ENCODE measurements at regions not wholly inside any gene's neighbourhood (a gene's known extent, or its start where the extent isn't known, plus 50 kb on each side); places are given as distances from the start of the nearest gene placed in this dataset.
A peak's percentile ranks its signal among the peaks of the same experiment; 100 is the strongest.
"Not testable (repeated sequence)": the region's sequence is repeated elsewhere in the genome, so short reads cannot be mapped to it uniquely, and the experiment has no call there.

DNA sequence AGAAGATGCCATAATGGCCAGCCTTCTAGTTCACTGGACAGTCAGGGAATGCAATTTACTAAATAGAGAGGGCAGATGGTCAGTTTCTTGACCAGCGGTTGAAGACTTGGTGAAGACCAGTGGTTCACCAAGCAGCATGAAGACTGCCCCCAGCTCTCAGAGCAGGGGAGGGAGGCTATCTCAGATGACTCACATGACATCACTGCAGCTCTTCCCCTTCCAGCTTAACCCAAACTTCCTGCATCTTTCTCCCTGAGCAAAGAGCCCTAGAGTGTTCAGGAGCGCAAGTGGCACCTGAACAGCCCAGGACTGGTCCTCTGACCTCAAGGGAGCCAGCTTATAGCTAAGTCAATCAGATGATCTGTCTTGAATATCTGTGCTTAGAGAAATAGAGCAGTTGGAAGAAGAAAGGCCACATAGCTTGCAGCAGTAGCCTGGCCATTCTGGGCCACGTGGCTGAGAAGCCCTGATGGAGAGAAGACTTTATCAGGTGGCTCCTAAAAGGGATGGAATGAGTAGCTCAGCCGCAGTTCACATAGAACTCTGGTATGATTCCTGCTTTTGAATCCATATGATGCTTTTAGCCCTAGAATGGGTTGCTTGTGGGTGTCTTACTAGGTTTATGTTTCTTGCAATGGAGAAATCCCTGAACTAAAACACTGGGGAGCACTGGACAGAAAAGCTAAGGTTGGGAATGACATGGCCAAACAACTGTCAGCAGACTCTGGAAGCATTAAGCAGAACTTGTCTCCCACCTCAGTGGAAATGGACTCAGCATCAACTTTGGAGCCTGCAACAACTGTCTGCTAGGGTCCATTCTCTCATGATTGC lies 392.1 kb upstream of the CCL2 start:
- DNase-seq: no peak

DNA sequence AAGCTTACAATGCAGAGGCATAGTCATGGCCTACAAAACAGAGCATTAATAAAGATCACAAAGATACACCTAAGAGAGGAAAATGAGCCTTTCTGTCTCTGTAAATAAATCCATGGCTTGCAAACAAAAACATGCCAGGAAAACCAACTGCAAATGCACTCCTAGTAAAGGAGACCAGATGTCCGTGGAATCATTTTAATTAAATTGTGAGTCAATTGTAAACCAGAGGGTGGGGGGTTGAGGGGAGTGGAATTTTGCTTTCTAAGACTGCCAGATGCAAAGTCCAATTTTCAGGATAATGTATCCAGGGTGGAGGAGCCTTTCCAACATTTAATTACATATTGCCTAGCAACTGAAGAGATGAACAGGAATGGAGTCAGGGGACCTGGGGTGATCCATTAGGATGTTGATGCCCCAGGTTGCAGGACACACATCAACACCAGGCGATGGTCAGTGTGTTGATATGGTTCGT lies 390.3 kb upstream of the CCL2 start:
- DNase-seq: no peak

DNA sequence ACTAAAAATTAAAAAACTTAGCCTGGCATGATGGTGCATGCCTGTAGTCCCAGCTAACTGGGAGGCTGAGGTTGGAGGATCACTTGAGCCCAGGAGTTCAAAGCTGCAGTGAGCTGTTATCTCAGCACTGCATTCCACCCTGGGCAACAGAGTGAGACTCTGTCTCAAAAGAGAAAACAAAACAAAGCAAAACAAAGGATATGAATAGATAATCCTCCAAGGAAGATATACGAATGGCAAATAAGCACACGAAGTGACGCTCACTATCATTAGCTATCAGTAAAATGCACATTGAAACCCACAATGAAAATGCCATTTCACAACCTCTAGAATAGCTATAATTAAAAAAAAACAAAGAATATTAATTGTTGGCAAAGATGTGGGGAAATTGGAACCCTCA lies 386.2 kb upstream of the CCL2 start:
- DNase-seq: no peak

DNA sequence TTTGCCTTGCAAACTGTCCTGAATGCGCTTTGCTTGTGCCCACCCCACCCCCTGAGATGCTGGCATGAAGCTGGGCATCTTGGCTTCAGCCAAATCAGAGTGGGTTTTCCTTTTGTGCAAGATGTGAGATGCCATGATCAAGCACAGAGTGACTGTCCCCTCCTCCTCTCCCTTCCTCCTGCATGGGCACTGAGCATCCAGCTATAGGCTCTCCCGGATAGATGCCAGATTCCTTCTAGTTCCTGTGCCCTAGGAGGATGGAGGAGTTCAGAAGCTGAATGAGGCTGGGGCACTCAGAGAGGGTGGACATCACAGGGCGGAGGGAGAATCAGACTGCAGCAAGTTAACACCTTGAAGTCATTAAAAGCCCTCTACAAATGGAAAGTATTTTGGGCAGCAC lies 384.1 kb upstream of the CCL2 start:
- DNase-seq: no peak

DNA sequence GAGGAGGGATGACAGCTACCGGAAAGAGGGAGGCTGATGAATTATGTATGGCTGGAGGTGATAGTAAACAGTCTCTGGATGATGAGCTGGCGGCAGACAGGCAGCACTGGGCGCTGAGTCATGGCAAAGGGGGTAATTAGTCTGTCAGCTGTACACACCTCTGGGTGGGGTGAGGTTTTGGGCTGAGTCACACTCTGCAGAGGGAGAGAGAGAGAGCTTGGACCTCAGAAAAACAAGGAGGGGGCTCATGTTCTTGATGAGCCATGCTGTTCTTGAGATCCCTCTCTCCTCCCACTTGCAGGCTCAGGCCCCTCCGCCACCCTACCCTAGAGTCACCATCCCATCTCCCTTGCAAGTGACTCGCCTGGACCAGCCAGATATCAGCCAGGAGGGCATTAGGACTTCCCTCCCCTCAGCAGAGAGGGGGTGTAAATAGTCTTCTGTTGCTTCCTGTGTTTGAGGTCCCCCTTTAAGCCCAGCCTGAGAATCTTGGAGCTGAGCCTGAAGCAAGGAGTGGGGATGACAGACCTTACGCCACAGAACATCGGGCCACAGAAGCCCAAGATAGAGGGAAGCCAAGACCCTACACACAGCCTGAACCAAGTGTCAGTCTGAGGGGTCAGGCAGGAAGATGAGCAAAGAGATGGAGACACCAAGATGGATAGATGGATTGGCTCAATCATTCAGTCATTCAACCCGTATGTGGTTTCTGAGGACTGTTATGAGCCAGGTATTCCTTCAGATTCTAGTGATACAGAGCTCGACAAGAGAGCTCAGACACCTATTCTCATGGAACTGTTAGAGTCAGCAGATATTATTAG lies 383.2 kb upstream of the CCL2 start:
- DNase-seq: peak in 1 of 2 experiments; percentile 15

DNA sequence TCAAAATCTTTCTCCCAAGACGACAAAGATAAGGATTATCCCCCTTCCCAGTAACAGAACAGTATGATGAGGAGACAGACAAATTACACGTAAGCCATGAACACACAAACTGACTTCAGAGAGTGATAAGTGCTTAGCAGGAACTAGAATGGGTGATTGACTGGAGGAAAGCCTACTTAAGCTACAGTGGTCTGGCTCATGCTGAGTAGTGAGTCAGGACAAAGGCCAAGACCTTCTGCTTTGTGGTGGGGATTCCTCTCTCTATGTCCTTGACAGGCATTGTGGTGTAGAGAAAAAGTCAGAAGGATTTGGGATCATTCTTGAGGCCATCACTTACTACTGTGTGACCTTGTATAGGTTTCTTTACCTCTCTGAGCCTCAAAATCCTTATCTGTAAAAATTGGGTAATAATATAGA lies 381.9 kb upstream of the CCL2 start:
- DNase-seq: no peak

DNA sequence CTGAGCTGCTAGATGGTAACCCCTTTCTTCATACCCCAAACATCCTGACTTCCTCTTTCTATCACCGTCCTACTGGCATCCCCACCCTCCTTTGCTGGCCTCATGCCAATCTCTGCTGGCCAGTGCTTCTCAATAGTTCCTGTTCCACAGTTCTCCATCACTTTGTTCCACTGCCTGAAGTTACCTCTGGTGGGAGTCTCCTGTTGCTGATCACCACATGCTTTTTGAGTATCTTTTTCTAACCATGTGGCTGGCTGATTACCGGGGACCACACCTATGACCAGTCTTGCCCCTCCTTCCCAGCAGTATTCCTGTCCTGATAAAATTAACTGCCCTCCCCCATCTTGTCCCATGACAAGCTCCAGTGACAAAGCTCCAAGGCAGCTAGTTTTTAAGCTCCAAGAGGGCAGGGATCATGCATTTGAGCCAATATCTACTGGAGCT lies 380.4 kb upstream of the CCL2 start:
- DNase-seq: no peak

DNA sequence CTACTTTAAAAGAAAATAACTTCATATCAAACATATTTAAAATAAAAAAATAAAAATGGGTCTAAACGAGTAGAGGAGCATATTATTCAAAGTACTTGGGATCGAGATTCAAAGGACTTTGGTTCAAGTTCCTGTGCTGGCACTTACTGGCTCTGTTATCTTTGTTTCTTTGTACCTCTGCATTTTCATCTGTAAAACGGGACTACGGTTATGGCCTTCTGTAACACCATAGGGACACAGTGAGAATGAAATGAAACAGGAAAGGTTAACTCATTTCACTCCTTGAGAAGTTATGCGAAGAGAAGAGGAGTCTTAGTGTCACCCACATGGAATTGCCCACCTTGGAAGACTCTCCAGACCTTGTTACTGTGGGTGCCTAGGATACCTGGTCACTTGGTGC lies 379.1 kb upstream of the CCL2 start:
- no peak for DNase-seq

DNA sequence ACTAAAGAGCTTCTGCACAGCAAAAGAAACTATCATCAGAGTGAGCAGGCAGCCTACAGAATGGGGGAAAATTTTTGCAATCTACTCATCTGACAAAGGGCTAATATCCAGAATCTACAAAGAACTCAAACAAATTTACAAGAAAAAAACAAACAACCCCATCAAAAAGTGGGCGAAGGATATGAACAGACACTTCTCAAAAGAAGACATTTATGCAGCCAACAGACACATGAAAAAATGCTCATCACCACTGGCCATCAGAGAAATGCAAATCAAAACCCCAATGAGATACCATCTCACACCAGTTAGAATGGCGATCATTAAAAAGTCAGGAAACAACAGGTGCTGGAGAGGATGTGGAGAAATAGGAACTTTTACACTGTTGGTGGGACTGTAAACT lies 372.8 kb upstream of the CCL2 start:
- DNase-seq: not testable (repeated sequence)

DNA sequence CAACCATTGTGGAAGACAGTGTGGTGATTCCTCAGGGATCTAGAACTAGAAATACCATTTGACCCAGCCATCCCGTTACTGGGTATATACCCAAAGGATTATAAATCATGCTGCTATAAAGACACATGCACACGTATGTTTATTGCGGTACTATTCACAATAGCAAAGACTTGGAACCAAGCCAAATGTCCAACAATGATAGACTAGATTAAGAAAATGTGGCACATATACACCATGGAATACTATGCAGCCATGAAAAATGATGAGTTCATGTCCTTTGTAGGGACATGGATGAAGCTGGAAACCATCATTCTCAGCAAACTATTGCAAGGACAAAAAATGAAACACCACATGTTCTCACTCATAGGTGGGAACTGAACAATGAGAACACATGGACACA lies 372.4 kb upstream of the CCL2 start:
- not testable (repeated sequence) for DNase-seq

DNA sequence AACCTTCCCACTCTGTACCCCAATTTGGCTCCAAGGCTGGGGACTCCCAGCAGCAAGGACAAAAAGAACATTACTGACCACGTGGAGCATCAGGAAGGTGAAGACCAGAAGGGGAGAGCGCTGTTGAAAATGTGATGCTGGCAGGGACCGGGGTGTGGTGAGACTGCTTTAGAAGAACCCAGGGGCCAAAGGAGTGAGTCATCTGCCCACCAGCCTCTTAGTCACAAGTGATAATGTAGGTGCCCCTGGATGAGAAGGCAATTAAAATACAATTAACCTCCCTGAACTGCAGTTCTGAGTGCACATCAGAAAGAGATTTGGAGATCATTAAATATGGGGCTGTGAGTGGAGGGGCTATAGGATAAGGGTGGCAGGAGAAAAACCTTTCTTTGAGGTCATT lies 366.6 kb upstream of the CCL2 start:
- no peak for DNase-seq

DNA sequence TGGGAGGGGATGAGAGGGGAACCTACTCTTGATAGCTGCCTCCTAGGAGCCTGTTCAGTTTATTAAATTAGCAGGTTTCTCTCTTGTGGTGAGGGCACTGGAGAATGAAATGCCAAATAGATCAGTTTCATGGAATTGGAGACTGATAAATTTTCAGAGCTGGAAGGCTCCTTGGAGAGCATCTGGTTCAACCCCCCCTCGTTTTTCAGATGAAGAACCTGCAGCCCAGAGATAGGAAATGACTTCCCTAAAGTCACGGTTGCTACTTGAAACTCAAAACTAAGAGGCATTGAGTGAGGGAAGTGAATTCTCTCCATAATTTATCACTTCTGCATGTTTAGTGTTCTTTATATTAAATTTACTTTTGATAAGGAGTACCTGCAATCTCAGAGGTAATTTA lies 366.0 kb upstream of the CCL2 start:
- no peak for DNase-seq

DNA sequence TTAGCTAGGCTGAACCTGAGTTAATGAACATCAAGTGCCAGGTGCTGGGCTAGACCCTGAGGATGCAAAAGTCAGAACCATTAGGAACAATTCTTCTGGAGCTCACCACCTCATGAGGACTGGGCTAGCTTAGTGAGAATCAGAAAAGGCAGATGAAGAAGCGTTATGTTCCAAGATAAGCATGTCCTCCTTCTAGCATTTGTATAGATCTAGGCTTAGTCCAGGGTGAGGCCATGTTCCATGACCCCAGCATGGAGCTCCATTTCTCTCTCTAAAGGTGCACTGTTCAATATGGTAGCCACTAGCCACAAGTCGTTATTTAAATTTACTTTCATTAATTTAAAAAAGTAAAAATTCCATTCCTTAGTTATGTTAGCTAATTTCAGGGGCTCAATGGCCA lies 365.3 kb upstream of the CCL2 start:
- DNase-seq: no peak

DNA sequence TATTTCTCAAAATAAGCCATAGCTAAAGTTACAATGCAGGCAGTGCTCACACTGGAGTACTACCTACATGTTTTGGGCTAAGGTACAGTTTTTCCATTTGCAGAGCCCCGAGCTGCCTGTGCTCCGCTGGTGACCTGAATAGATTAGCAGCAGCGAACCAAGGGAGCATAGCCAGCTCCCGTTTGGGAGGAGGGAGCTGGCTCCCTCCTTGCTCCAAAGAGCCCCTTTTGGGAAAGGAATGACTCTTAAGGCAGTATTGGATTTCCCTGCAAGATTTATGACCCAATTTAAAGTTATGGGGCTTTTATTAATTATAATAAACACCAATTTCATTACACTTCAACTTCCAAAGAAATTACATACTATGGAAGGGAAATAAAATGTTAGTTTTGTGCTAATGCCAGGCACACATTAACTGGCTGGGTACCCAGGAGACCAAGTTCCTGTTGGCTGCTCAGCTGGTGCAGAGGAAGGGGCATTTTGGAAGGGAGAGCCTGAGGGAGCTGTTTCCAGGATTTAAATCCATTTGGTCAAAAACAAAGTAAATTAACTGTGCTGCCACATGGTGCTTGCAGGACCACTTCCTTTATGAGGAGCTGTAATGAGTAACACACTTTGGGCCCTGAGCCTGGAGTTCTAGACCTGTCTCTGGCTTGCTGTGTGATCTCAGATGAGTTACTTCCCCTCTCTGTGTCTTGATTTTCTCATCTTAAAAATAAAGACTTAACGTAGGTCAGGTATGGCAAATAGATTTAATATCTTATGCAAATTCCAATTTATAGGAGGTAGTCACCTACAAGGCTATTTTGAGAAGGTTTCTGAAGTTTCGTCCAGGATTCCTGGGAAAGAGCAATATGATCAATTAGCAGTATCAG lies 362.1 kb upstream of the CCL2 start:
- no peak for DNase-seq

DNA sequence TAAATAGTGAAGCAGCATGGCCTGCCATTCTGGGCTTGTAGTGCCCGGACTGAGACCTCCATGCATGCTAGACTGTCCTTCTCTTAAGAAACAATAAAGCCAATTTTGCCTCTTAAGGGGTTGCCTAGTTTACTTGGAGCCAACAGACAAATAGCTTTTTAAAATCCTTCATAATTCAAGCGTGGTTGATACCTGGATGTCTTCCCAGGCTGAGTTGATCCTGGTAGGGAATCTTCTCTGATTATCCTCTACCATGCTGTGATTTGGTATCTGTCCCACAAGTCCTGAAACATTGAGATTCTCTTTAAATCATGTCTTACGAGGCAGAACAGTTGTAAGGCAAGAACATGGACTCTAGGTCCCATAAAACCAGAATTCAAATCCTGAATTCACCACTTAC lies 359.6 kb upstream of the CCL2 start:
- no peak for DNase-seq

DNA sequence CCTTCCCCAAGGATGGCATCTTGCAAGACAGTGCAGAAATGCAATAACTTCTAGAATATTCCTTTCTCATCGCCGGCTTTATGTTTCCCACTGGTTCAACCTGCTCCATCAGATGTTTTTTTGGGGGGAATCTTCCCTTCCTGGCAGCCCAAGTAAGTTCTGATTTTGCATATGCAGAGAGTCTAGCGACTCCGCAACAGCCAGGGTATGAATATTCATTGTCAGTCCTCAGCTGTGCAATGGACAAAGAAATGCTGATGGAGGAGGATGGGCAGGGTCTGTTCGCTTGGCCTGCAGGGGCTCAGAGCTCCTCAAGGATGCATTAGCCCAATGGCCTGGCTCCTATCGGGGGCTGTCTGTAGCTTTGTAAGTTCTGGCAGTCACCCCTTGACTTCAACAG lies 358.8 kb upstream of the CCL2 start:
- no peak for DNase-seq

DNA sequence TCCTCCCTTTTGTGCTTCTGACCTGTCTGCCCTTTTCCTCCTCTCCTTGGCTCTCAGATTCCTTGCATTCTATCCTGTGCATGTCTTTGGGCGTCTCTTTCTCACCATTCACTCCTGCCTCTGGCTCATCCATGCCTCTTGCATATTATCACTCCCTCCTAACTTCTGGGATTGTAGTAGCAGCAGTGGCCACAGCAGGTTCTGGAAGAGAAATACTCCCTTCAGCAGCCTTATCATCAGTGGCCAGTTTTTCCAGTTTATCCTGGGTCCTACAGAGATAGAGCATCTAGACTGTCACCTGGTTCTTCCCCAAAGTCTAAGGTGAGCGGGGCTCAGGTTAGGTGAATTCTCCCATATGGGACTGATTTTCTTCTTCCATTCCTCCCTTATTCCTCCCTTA lies 354.0 kb upstream of the CCL2 start:
- DNase-seq: no peak

DNA sequence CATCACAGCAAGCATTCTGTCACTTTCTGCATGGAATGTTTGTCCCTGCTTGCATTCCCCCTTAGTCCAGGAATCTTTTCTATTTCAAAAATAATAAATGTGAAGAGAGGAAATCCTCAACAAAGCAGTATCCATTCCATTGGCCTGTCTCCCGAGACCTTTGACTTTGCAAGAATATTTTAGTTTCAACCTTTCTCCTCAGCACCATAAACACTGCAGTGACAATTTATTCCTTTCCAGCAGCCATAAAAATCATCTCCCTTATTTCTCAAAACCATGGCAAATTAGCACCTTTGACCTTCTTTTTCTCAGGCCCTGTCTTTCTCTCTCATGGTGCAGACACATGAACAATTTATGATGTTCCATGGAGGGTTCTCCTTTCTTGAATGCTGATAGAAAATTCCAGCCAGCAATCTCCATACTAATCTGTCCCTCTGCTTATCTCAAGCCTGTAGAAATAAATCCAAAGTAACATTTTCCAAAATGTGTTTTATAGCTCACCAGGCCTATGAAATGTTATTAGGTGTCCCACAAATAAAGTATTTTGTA lies 352.1 kb upstream of the CCL2 start:
- no peak for DNase-seq

DNA sequence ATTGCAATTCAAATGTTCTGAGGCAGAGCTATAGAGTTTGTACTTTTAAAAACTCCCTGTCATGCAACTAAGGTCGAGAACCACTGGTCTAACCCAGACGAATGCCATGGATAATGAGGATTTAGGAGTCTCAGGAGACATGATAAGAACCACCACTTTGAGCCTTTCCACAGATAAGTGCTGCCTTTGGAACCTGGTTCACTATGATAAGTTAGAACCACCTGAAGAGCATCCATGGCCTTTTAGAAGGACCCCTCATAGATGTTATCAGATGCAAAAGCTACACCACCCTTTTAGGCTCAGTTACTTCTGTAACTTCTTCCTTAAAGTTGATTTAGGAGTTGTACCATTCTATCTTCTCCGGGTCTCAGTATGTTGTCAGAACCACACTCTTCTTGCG lies 350.6 kb upstream of the CCL2 start:
- no peak for DNase-seq

DNA sequence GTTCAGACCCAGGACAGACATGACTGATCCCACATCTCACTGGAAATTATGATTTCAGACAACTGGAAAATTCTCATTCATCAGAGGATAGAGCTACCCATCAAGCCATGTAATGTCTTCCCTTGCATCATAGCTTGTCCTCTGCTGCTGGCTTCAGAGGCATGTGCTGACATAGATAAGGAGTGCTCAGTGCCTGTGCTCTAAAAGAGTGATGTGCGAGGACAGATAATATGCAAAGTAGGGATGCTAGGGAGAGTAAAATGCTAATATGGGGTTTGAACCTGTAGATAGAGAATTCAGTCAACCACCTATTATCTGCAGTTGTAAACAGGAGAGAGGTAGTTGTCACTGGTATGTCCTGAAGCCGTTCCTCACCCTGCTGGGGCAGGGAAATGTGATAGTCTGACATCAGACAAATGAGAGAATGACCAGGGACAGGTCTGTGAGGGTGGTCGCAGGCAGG lies 349.7 kb upstream of the CCL2 start:
- DNase-seq: no peak

DNA sequence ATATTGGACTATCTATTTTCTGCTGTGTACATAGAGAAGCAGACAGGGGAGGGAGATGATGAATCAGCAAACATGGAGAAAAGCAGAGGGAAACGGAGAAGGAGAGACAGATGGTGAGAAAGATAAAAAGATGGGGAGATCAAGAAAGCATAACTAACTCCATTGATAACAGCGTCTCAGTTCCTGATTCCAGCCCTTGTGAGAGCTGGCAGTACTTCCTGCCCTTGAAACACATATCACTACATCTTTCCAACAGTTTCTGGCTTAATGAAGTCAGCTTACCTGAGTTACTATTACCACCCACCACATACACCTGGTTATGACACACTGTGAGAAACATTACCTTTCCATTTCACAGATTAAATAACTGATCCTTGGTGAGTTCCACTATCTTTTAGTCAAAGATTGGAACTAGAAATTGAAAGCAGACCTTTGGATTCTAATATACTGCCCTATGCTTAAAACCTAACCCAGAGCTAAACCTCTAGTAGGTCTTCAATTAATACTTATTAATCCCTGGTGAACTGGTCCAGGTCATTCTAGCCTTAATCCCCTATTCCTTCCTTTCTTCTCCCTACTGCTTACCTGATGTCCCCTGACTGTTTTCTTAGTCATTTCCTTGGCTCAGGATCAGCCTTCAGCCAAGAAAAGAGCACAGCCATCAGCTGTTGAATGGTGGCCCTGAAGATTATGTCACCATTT lies 346.6 kb upstream of the CCL2 start:
- no peak for DNase-seq
